ENCODE measurements at regions not wholly inside any gene's neighbourhood (a gene's known extent, or its start where the extent isn't known, plus 50 kb on each side); places are given as distances from the start of the nearest gene placed in this dataset.

DNA sequence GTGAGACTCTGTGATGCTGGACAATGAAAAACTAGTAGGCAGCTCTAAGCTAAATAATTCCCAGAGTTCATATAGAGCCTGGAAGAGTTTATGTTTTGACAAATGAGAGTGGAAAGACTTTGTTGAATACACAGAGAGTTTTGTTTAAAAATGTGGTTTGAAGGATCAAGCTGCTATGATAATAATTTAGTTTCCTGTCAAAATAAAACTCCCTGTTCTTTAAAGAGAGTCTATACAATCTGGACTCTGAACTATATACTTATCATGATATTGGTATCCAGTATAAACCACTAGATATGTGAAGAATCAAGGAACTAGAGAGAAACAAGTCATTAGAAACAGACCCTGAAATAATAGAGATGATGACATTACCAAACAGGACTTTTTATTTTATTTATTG is 158.6 kb downstream of the C4orf33 start:
- TF ChIP-seq, protein P1, sequence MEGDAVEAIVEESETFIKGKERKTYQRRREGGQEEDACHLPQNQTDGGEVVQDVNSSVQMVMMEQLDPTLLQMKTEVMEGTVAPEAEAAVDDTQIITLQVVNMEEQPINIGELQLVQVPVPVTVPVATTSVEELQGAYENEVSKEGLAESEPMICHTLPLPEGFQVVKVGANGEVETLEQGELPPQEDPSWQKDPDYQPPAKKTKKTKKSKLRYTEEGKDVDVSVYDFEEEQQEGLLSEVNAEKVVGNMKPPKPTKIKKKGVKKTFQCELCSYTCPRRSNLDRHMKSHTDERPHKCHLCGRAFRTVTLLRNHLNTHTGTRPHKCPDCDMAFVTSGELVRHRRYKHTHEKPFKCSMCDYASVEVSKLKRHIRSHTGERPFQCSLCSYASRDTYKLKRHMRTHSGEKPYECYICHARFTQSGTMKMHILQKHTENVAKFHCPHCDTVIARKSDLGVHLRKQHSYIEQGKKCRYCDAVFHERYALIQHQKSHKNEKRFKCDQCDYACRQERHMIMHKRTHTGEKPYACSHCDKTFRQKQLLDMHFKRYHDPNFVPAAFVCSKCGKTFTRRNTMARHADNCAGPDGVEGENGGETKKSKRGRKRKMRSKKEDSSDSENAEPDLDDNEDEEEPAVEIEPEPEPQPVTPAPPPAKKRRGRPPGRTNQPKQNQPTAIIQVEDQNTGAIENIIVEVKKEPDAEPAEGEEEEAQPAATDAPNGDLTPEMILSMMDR (IDR thresholded peaks at IDR 0.05) = no peak
- TF ChIP-seq EZH2 (IDR thresholded peaks at IDR 0.05; ENCODE audit: borderline replicate concordance, insufficient read depth, low read depth, low read length, poor library complexity, severe bottlenecking) = no peak

Data from B cell (primary cell).